ENCODE measurements at regions not wholly inside any gene's neighbourhood (a gene's known extent, or its start where the extent isn't known, plus 50 kb on each side); places are given as distances from the start of the nearest gene placed in this dataset.

DNA sequence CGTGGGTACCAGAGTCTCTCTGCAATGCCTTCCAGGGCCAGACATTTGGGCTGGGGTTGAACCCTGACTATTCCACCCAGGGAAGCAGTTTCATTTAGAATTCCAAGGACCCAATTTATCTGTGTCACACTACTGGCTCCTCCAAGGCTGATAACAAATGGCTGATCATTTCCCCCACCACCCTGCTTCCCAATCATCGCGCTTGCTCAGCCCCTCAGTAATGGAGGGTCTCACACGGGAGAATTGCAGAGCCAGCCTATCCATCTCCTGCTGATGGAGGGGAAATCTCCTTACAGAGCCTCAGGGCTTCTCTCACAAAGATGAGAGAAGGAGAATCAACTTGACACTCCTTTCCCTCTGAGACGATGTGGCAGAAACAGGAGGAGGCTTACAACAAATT is 78.4 kb upstream of the WSCD2 start:
- POLR2A ChIA-PET: no interaction called here
- Mint-ChIP-seq H3K27me3 (peaks cover 12 to 35% of the 10 kb centered on the region in 2 donors), H3K36me3 (no peaks in the 10 kb centered on the region), H3K4me1 (peaks cover 12 to 26% (median 13%) of the 10 kb centered on the region in 3 donors), H3K27ac (no peak overlapping the region), H3K9me3 (no peaks in the 10 kb centered on the region), H3K4me3 (no peak overlapping the region)
- DNase-seq (no peak), ATAC-seq (replicated peaks in 1 of 4) (no peak)
- H3K36me3 ChIP-seq (ENCODE audit: control insufficient read depth in 2 of 2, extremely low read depth in 1 of 2, insufficient read depth in 1 of 2, low read length in 1 of 2): no peaks in the 10 kb centered on the region
- no peak overlapping the region for H3K27ac ChIP-seq (ENCODE audit: low read length)
- H3K27me3 ChIP-seq (replicated peaks in 1 of 2; ENCODE audit: control insufficient read depth in 2 of 2, extremely low read depth in 1 of 2, insufficient read depth in 2 of 2, low read length in 1 of 2): peaks cover 3 to 5% of the 10 kb centered on the region in 2 experiments
- H3K4me1 ChIP-seq (ENCODE audit: control insufficient read depth in 1 of 2, extremely low read depth in 1 of 2, insufficient read depth in 2 of 2, low read length in 2 of 2): peaks cover 0 to 11% of the 10 kb centered on the region in 2 experiments
- no peaks in the 10 kb centered on the region for H3K9me3 ChIP-seq
- 78% methylated on average over 1 of the region's 5 CpGs for WGBS (ENCODE audit: insufficient coverage)
- H3K4me3 ChIP-seq (ENCODE audit: control insufficient read depth in 1 of 2, extremely low read depth in 1 of 2, low read length in 1 of 2): no peak overlapping the region
- CTCF ChIA-PET: no interaction called here

DNA sequence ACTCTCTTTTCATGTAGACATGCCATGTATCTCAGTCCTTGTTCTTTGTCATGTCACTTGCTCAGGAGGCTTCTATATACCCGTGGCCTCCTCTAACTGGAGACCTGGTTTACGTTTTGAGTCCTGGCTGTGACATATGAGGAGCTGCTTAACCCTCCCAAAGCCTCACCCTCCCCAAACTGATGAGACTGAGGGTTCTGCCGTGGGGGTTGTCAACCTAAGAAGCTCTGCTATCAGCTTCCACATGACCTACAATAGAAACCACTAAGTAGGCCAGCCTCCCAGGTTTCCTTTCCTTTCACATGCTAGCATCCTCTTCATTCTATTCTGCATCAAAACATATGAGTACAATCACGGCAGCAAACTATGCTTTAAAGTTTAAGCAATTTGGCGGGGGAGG is 76.8 kb upstream of the WSCD2 start:
- H3K27me3 ChIP-seq (replicated peaks in 1 of 2; ENCODE audit: control insufficient read depth in 2 of 2, extremely low read depth in 1 of 2, insufficient read depth in 2 of 2, low read length in 1 of 2): peaks cover 3 to 7% of the 10 kb centered on the region in 2 experiments
- H3K9me3 Mint-ChIP-seq: no peaks in the 10 kb centered on the region

DNA sequence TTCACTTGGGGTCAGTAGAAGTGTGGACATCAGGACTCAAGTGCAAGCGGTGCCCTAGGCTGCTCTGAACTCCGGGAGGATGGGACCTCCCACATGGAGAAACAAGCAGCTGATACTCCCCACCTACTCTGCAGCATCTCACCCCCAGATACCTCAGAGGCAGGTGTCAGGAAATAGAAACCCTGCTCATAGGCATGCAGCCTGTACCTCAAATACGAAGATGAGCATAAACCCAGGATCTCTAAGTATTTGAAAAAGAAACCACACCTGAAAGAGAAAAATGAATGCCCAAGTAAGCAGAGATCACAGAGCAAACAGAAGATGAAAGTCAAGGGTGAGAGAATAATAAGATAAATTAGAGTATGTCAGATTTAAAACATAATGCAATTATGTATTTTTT is 75.6 kb upstream of the WSCD2 start:
- H3K4me3 Mint-ChIP-seq: no peak overlapping the region
- Histone ChIP-seq H3K4me1 (ENCODE audit: control insufficient read depth in 1 of 2, extremely low read depth in 1 of 2, insufficient read depth in 2 of 2, low read length in 2 of 2) (no peaks in the 10 kb centered on the region), H3K27ac (ENCODE audit: low read length) (no peak overlapping the region), H3K9me3 (no peaks in the 10 kb centered on the region), H3K27me3 (replicated peaks in 1 of 2; ENCODE audit: control insufficient read depth in 2 of 2, extremely low read depth in 1 of 2, insufficient read depth in 2 of 2, low read length in 1 of 2) (peaks cover 2 to 10% of the 10 kb centered on the region in 2 experiments), H3K4me3 (ENCODE audit: control insufficient read depth in 1 of 2, extremely low read depth in 1 of 2, low read length in 1 of 2) (no peak overlapping the region), H3K36me3 (ENCODE audit: control insufficient read depth in 2 of 2, extremely low read depth in 1 of 2, insufficient read depth in 1 of 2, low read length in 1 of 2) (no peaks in the 10 kb centered on the region)
- peaks cover 0 to 8% (median 2%) of the 10 kb centered on the region in 3 donors for H3K4me1 Mint-ChIP-seq
- H3K36me3 Mint-ChIP-seq: no peaks in the 10 kb centered on the region
- no peak overlapping the region for H3K27ac Mint-ChIP-seq
- POLR2A ChIA-PET: no interaction called here
- peaks cover 24 to 41% of the 10 kb centered on the region in 2 donors for H3K27me3 Mint-ChIP-seq
- no peak for ATAC-seq (replicated peaks in 1 of 4)
- DNase-seq: no peak
- no CpG with 5 or more reads among the region's 3 CpGs for WGBS (ENCODE audit: insufficient coverage)
- H3K9me3 Mint-ChIP-seq: no peaks in the 10 kb centered on the region
- CTCF ChIA-PET: no interaction called here

More for the DNA sequence above, 76.8 kb upstream of the WSCD2 start:
- DNase-seq (peak in 8 of 35 experiments; percentile 0 to 27 (median 4)), ATAC-seq (replicated peaks in 1 of 4) (peak in 2 of 4 experiments; percentile 19 to 56)
- H3K27ac Mint-ChIP-seq: peak overlapping the region in 1 of 2 donors; percentile 17
- H3K4me3 Mint-ChIP-seq: no peak overlapping the region
- Histone ChIP-seq H3K36me3 (ENCODE audit: control insufficient read depth in 2 of 2, extremely low read depth in 1 of 2, insufficient read depth in 1 of 2, low read length in 1 of 2) (no peaks in the 10 kb centered on the region), H3K4me3 (ENCODE audit: control insufficient read depth in 1 of 2, extremely low read depth in 1 of 2, low read length in 1 of 2) (no peak overlapping the region), H3K4me1 (ENCODE audit: control insufficient read depth in 1 of 2, extremely low read depth in 1 of 2, insufficient read depth in 2 of 2, low read length in 2 of 2) (no peaks in the 10 kb centered on the region), H3K27ac (ENCODE audit: low read length) (peak overlapping the region; percentile 55), H3K9me3 (no peaks in the 10 kb centered on the region)
- H3K27me3 Mint-ChIP-seq: peaks cover 25 to 41% of the 10 kb centered on the region in 2 donors
- WGBS (ENCODE audit: insufficient coverage): no CpG with 5 or more reads among the region's 5 CpGs
- ChIA-PET POLR2A (no interaction called here), CTCF (no interaction called here)
- peaks cover 1 to 15% (median 3%) of the 10 kb centered on the region in 3 donors for H3K4me1 Mint-ChIP-seq
- no peaks in the 10 kb centered on the region for H3K36me3 Mint-ChIP-seq

DNA sequence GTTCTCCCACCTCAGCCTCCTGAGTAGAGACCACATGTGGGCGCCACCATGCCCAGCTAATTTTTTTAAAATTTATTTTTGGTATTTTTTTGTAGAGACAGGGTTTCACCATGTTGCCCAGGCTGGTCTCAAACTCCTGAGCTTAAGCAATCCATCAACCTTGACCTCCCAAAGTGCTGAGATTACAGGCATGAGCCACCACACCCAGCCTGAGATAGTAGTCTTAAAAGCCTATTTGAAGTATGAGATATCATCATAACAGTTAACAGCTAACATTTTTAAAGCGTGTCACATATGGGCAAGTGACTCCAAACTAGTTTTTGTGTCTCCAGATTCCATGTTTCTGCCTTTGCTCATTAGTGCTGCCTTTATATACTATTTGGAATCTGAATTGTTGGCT is 74.6 kb upstream of the WSCD2 start:
- no peak overlapping the region for H3K27ac Mint-ChIP-seq

DNA sequence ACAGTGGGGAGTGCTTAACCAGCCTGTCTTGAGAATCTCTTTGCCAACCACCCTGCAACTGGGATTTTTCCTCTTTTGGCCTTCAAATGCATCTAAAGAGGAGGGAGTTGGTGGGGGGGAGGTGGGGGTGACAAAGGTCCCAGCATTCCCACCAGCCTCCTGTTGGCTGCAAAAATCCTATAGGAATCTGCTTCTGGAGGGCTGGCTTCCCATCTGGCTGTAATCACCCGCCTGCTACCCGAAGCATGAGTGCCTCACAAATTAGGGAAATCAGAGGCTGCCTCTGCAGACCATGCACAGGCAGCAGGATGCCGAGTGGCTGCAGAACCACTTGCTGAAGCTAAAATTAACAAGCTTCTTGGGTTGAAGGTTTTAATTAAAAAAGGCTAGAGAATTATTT is 73.9 kb upstream of the WSCD2 start:
- Histone ChIP-seq H3K4me1 (ENCODE audit: control insufficient read depth in 1 of 2, extremely low read depth in 1 of 2, insufficient read depth in 2 of 2, low read length in 2 of 2) (no peaks in the 10 kb centered on the region), H3K27me3 (replicated peaks in 1 of 2; ENCODE audit: control insufficient read depth in 2 of 2, extremely low read depth in 1 of 2, insufficient read depth in 2 of 2, low read length in 1 of 2) (peaks cover 0 to 13% of the 10 kb centered on the region in 2 experiments), H3K9me3 (no peaks in the 10 kb centered on the region), H3K27ac (ENCODE audit: low read length) (no peak overlapping the region), H3K36me3 (ENCODE audit: control insufficient read depth in 2 of 2, extremely low read depth in 1 of 2, insufficient read depth in 1 of 2, low read length in 1 of 2) (no peaks in the 10 kb centered on the region), H3K4me3 (ENCODE audit: control insufficient read depth in 1 of 2, extremely low read depth in 1 of 2, low read length in 1 of 2) (no peak overlapping the region)
- ATAC-seq (replicated peaks in 1 of 4) (no peak), DNase-seq (no peak)
- H3K9me3 Mint-ChIP-seq: no peaks in the 10 kb centered on the region
- CTCF ChIA-PET: no interaction called here
- no peak overlapping the region for H3K4me3 Mint-ChIP-seq
- peaks cover 28 to 45% of the 10 kb centered on the region in 2 donors for H3K27me3 Mint-ChIP-seq
- no peaks in the 10 kb centered on the region for H3K36me3 Mint-ChIP-seq
- no peak overlapping the region for H3K27ac Mint-ChIP-seq
- POLR2A ChIA-PET: no interaction called here
- 79% methylated on average over 2 of the region's 3 CpGs for WGBS (ENCODE audit: insufficient coverage)
- H3K4me1 Mint-ChIP-seq: peaks cover 0 to 8% (median 2%) of the 10 kb centered on the region in 3 donors

More for the DNA sequence above, 74.6 kb upstream of the WSCD2 start:
- no peaks in the 10 kb centered on the region for H3K36me3 Mint-ChIP-seq
- WGBS (ENCODE audit: insufficient coverage): no CpG with 5 or more reads among the region's 2 CpGs
- H3K27me3 Mint-ChIP-seq: peaks cover 28 to 46% of the 10 kb centered on the region in 2 donors
- peaks cover 0 to 13% of the 10 kb centered on the region in 2 experiments for H3K27me3 ChIP-seq (replicated peaks in 1 of 2; ENCODE audit: control insufficient read depth in 2 of 2, extremely low read depth in 1 of 2, insufficient read depth in 2 of 2, low read length in 1 of 2)
- H3K36me3 ChIP-seq (ENCODE audit: control insufficient read depth in 2 of 2, extremely low read depth in 1 of 2, insufficient read depth in 1 of 2, low read length in 1 of 2): no peaks in the 10 kb centered on the region
- no peaks in the 10 kb centered on the region for H3K9me3 Mint-ChIP-seq
- no peaks in the 10 kb centered on the region for H3K4me1 ChIP-seq (ENCODE audit: control insufficient read depth in 1 of 2, extremely low read depth in 1 of 2, insufficient read depth in 2 of 2, low read length in 2 of 2)
- ATAC-seq (replicated peaks in 1 of 4) (no peak), DNase-seq (no peak)
- no peak overlapping the region for H3K4me3 ChIP-seq (ENCODE audit: control insufficient read depth in 1 of 2, extremely low read depth in 1 of 2, low read length in 1 of 2)
- ChIA-PET POLR2A (no interaction called here), CTCF (no interaction called here)
- H3K9me3 ChIP-seq: no peaks in the 10 kb centered on the region
- H3K4me3 Mint-ChIP-seq: no peak overlapping the region
- H3K27ac ChIP-seq (ENCODE audit: low read length): no peak overlapping the region
- H3K4me1 Mint-ChIP-seq: peaks cover 0 to 8% (median 2%) of the 10 kb centered on the region in 3 donors

DNA sequence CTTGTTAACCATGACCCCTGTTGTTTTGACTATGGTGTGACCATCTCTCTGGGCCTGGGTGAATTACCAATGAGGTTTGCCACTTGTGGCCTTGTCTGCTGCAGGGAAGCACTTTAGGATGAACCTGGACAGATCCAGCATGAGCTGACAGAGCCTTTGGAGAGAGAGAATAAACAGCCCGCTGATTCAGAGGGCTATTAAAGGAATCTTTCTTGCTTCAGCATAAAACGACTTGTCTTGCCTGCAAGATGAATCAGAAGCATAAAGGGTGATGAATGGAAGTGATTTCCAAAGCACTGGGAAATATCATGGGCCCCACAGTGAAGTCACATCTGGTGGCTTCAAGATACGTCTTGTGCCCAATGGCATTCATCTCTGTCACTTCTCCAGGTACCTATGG is 69.0 kb upstream of the WSCD2 start:
- H3K4me1 Mint-ChIP-seq: no peaks in the 10 kb centered on the region
- H3K9me3 ChIP-seq: no peaks in the 10 kb centered on the region
- CTCF ChIA-PET: no interaction called here
- peaks cover 0 to 18% of the 10 kb centered on the region in 2 experiments for H3K27me3 ChIP-seq (replicated peaks in 1 of 2; ENCODE audit: control insufficient read depth in 2 of 2, extremely low read depth in 1 of 2, insufficient read depth in 2 of 2, low read length in 1 of 2)
- H3K4me3 ChIP-seq (ENCODE audit: control insufficient read depth in 1 of 2, extremely low read depth in 1 of 2, low read length in 1 of 2): no peak overlapping the region
- DNase-seq (no peak), ATAC-seq (replicated peaks in 1 of 4) (no peak)
- no peaks in the 10 kb centered on the region for H3K9me3 Mint-ChIP-seq
- H3K36me3 Mint-ChIP-seq: no peaks in the 10 kb centered on the region
- no peak overlapping the region for H3K27ac Mint-ChIP-seq
- no peaks in the 10 kb centered on the region for H3K4me1 ChIP-seq (ENCODE audit: control insufficient read depth in 1 of 2, extremely low read depth in 1 of 2, insufficient read depth in 2 of 2, low read length in 2 of 2)
- H3K36me3 ChIP-seq (ENCODE audit: control insufficient read depth in 2 of 2, extremely low read depth in 1 of 2, insufficient read depth in 1 of 2, low read length in 1 of 2): no peaks in the 10 kb centered on the region
- H3K27ac ChIP-seq (ENCODE audit: low read length): no peak overlapping the region
- peaks cover 31 to 41% of the 10 kb centered on the region in 2 donors for H3K27me3 Mint-ChIP-seq
- H3K4me3 Mint-ChIP-seq: no peak overlapping the region
- 100% methylated on average over 1 of the region's 3 CpGs for WGBS (ENCODE audit: insufficient coverage)
- POLR2A ChIA-PET: no interaction called here

DNA sequence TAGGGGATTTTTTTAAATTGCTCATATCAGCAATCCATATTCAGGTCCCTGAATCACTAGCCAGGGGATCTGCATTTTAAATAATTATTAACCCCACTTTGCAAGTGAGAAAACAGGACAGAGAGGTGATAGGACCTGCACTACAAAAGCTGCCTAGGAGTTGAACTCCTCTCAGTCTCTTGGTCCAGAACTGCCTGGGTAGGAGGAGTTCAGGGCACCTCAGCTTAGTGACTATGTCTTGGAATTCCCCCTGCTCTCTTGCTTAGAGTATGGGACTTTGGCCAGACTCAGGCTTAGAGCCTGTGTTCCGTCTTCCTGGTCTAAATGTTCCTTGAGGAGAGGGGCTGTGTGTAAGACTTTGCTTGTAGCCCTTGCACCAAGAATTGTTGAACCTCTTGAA is 68.2 kb upstream of the WSCD2 start:
- no peak overlapping the region for H3K4me3 Mint-ChIP-seq
- no peak overlapping the region for H3K27ac Mint-ChIP-seq
- Histone ChIP-seq H3K9me3 (no peaks in the 10 kb centered on the region), H3K27me3 (replicated peaks in 1 of 2; ENCODE audit: control insufficient read depth in 2 of 2, extremely low read depth in 1 of 2, insufficient read depth in 2 of 2, low read length in 1 of 2) (peaks cover 0 to 19% of the 10 kb centered on the region in 2 experiments), H3K4me3 (ENCODE audit: control insufficient read depth in 1 of 2, extremely low read depth in 1 of 2, low read length in 1 of 2) (no peak overlapping the region), H3K4me1 (ENCODE audit: control insufficient read depth in 1 of 2, extremely low read depth in 1 of 2, insufficient read depth in 2 of 2, low read length in 2 of 2) (no peaks in the 10 kb centered on the region), H3K27ac (ENCODE audit: low read length) (no peak overlapping the region), H3K36me3 (ENCODE audit: control insufficient read depth in 2 of 2, extremely low read depth in 1 of 2, insufficient read depth in 1 of 2, low read length in 1 of 2) (no peaks in the 10 kb centered on the region)
- peaks cover 28 to 41% of the 10 kb centered on the region in 2 donors for H3K27me3 Mint-ChIP-seq
- H3K9me3 Mint-ChIP-seq: no peaks in the 10 kb centered on the region
- DNase-seq (no peak), ATAC-seq (replicated peaks in 1 of 4) (no peak)
- POLR2A ChIA-PET: no interaction called here
- CTCF ChIA-PET: no interaction called here
- WGBS (ENCODE audit: insufficient coverage): 70% methylated on average over 1 of the region's 1 CpG
- no peaks in the 10 kb centered on the region for H3K4me1 Mint-ChIP-seq
- H3K36me3 Mint-ChIP-seq: no peaks in the 10 kb centered on the region

Data from T-cell (primary cell).